ENCODE measurements at regions not wholly inside any gene's neighbourhood (a gene's known extent, or its start where the extent isn't known, plus 50 kb on each side); places are given as distances from the start of the nearest gene placed in this dataset.

DNA sequence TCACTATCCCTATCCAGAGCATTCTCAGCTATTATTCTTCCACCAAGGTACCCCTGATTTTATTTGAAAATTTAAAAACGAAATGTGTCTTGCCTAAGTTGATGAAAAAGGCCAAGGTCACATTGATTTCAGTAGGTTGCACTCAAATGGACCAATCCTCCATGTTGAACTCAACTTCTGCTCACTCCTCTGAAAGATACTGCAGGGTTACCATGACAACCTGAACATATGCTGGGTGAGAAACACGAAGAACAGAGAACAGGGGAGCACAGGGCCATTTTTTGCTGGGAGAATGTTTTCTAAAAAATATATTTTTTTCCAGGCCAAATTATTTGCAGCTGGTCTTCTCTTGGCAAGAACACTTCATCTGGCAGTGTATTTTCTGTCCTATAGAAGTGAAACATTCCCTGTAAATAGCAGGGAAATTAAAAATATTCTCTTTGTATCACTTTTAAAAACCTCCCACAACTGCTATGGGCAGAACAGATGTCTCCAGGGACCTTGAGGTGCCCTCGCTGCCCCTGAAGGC lies 215.9 kb downstream of the NXNL2 start:
- H4K8ac ChIP-seq (ENCODE audit: extremely low read depth, insufficient read depth, low read length): no peak overlapping the region
- H3K4me1 ChIP-seq (replicated peaks in 1 of 4; ENCODE audit: control insufficient read depth in 3 of 4, insufficient read depth in 4 of 4, low read length in 3 of 4): peaks cover 5 to 22% (median 12%) of the 10 kb centered on the region in 4 experiments
- no peak overlapping the region for H3K56ac ChIP-seq (replicated peaks; ENCODE audit: insufficient read length, low read depth, low read length)
- no peak overlapping the region for H2BK12ac ChIP-seq (ENCODE audit: low read depth, low read length)
- no peak overlapping the region for H4K91ac ChIP-seq (replicated peaks; ENCODE audit: insufficient read length, low read length)
- H4K5ac ChIP-seq (ENCODE audit: insufficient read length, low read depth, low read length): no peak overlapping the region
- H3K4ac ChIP-seq (replicated peaks; ENCODE audit: insufficient read length, low read depth, low read length): no peak overlapping the region
- TF ChIP-seq SIN3A (conservative IDR thresholded peaks at IDR 0.05 in 1 of 2, IDR thresholded peaks at IDR 0.05 in 1 of 2; ENCODE audit: low read depth in 1 of 2, low read length in 2 of 2) (no peak), TAF7 (optimal IDR thresholded peaks at IDR 0.05; ENCODE audit: borderline replicate concordance, low read depth, low read length) (no peak), SUZ12 (IDR thresholded peaks at IDR 0.05; ENCODE audit: low read length) (no peak), EP300 (IDR thresholded peaks at IDR 0.05; ENCODE audit: borderline replicate concordance in 1 of 2, low read depth in 2 of 2, low read length in 2 of 2) (no peak), SAP30 (IDR thresholded peaks at IDR 0.05; ENCODE audit: insufficient read depth, insufficient replicate concordance, low read length) (no peak), NANOG (IDR thresholded peaks at IDR 0.05; ENCODE audit: insufficient read depth, low read depth, low read length, poor library complexity, severe bottlenecking) (no peak), HDAC2 (IDR thresholded peaks at IDR 0.05; ENCODE audit: borderline replicate concordance in 1 of 2, low read depth in 2 of 2, low read length in 2 of 2) (no peak), POLR2A (IDR thresholded peaks at IDR 0.05; ENCODE audit: control extremely low read depth in 1 of 2, low read depth in 2 of 2, low read length in 2 of 2) (no peak), CREB1 (IDR thresholded peaks at IDR 0.05) (no peak), GTF2F1 (IDR thresholded peaks at IDR 0.05; ENCODE audit: borderline replicate concordance, low read depth, low read length) (no peak), SIX5 (IDR thresholded peaks at IDR 0.05; ENCODE audit: low read depth, low read length) (no peak)
- TF ChIP-seq, protein P1, sequence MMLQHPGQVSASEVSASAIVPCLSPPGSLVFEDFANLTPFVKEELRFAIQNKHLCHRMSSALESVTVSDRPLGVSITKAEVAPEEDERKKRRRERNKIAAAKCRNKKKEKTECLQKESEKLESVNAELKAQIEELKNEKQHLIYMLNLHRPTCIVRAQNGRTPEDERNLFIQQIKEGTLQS (IDR thresholded peaks at IDR 0.05; ENCODE audit: insufficient read depth, low read depth, low read length): no peak
- ChIA-PET CTCF (ENCODE audit: partially characterized antibody) (no interaction called here), POLR2A (ENCODE audit: partially characterized antibody) (no interaction called here)
- H3K18ac ChIP-seq (ENCODE audit: extremely low read depth, low read length): no peak overlapping the region
- H4K20me1 ChIP-seq (replicated peaks in 1 of 2; ENCODE audit: control insufficient read depth in 1 of 2, insufficient read depth in 2 of 2, low read length in 2 of 2): no peaks in the 10 kb centered on the region
- no peaks in the 10 kb centered on the region for H3K36me3 ChIP-seq (ENCODE audit: control insufficient read depth in 2 of 4, insufficient read depth in 4 of 4, low read length in 3 of 4)
- DNase-seq (ENCODE audit: low read depth in 1 of 2, low spot score in 2 of 2) (no peak), FAIRE-seq (no peak)
- peaks cover 3 to 4% of the 10 kb centered on the region in 2 experiments; a peak in 1 of 4 replicates for H3K9me3 ChIP-seq (ENCODE audit: insufficient read depth in 2 of 2, low read depth in 1 of 2, low read length in 1 of 2)
- H3K79me2 ChIP-seq (ENCODE audit: control insufficient read depth in 1 of 2, insufficient read depth in 2 of 2, low read length in 2 of 2): no peaks in the 10 kb centered on the region
- H2BK15ac ChIP-seq (ENCODE audit: low read length): no peak overlapping the region
- H3K4me2 ChIP-seq (ENCODE audit: insufficient read depth in 1 of 2, low read depth in 2 of 2, low read length in 2 of 2): no peak overlapping the region
- H3K27me3 ChIP-seq (replicated peaks in 1 of 4; ENCODE audit: control insufficient read depth in 3 of 4, extremely low read depth in 1 of 4, insufficient read depth in 3 of 4, low read length in 3 of 4): no peaks in the 10 kb centered on the region
- H3K27ac ChIP-seq (ENCODE audit: low read depth, low read length): no peak overlapping the region
- H3K79me1 ChIP-seq (ENCODE audit: low read depth, low read length): no peaks in the 10 kb centered on the region
- H3K23me2 ChIP-seq (ENCODE audit: low read depth, low read length): peaks cover 3% of the 10 kb centered on the region; the same call in 1 of the 2 replicates
- H3K4me3 ChIP-seq (ENCODE audit: extremely low read depth in 1 of 4, insufficient read depth in 2 of 4, low read depth in 3 of 4, low read length in 4 of 4): no peak overlapping the region
- no peak overlapping the region for H3K9ac ChIP-seq (replicated peaks in 1 of 4; ENCODE audit: extremely low read depth in 1 of 4, low read depth in 3 of 4, low read length in 3 of 4)
- no peak overlapping the region for H2BK20ac ChIP-seq (ENCODE audit: low read length)
- H2AK5ac ChIP-seq (ENCODE audit: low read depth, low read length): no peak overlapping the region
- H3K14ac ChIP-seq (ENCODE audit: insufficient read length): no peak overlapping the region
- H3K23ac ChIP-seq (ENCODE audit: insufficient read length): no peak overlapping the region
- H2BK120ac ChIP-seq (replicated peaks; ENCODE audit: low read depth, low read length): no peak overlapping the region
- WGBS, 2 experiments (ENCODE audit: extremely low coverage in 1 of 2, insufficient coverage in 1 of 2, insufficient read length in 1 of 2, insufficient replicate concordance in 2 of 2, low coverage in 1 of 2, low lambda C conversion rate in 2 of 2, missing lambda C conversion rate in 1 of 2): 82% methylated on average over 3 of the region's 3 CpGs; no CpG with 5 or more reads in 1 of the 2 experiments
- H2BK5ac ChIP-seq (ENCODE audit: low read depth, low read length): no peak overlapping the region
- H2AFZ ChIP-seq (ENCODE audit: low read length): no peak overlapping the region

Data from H1 (cell line).